CD1c-positive myeloid dendritic cell (primary cell): ENCODE measurements at regions not wholly inside any gene's neighbourhood (a gene's known extent, or its start where the extent isn't known, plus 50 kb on each side); places are given as distances from the start of the nearest gene placed in this dataset.

Experiments
- DNase-seq: peaks from one replicate; pipeline ENCODE4 v3.0.0-alpha.2; 2016; ENCODE audit errors: extremely low spot score

GRCh38 chr2:217478831-217479455 lies 523.9 kb downstream of the TNS1 start:
- DNase-seq: no peak

DNA sequence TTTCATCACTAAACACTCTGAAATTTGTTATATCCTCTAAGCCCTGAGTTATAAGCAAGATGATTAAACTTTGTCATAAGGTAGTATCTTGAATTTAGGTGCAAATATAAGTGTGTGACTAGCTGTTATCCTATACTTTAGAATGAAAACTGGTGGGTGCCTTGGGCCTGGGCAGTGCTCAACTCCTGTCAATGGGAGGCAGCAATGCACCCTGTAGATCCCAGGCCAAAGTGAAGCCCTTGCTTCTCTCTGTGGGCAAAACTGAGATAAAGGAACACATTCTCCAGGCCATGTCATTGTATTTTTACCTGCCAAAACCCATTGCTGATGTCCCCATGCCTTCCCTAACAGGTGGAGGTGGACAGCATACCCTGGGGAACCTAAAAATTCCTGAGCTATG lies 525.2 kb downstream of the TNS1 start:
- DNase-seq: no peak

DNA sequence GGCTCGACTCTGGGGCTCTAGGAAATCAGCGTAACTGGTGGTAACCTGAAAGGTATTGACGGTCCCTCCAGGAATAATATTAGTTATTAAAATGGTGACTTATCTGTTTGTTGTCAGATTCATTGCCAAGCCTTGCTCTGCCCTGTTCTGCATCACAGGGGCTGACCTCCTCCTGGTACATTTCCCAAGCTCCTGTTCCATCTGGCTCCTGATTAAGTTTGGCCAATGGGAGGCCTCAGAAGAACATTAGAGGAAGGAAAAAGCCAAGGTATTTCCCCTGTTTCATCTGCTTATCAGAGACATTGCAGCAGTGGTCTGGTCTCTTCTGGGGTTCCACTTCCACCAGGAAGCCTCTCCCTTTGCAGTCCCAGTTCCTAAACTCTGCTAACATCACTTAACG lies 527.0 kb downstream of the TNS1 start:
- DNase-seq: no peak

DNA sequence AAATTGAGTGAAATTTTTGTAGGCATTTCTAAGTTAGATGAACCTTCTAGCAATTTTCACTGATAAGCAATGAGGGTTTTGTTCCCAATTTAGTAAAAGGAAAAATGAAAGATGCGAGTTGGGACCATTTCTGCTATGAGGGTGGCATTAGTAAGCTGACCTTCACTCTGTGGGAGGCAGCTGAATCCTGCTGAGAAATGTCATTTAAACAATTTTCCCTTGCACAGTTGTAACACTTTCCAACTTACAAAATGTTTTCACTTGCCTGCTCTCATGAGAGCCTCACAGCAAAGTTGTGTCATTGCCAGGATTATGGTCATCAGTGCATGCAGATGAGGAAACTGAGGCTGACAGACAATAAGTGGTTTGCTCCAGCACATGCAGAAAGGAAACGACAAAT lies 527.7 kb downstream of the TNS1 start:
- DNase-seq: no peak

- no peak for DNase-seq
Measured at GRCh38 chr2:217471319-217471718, 531.5 kb downstream of the TNS1 start.

DNA sequence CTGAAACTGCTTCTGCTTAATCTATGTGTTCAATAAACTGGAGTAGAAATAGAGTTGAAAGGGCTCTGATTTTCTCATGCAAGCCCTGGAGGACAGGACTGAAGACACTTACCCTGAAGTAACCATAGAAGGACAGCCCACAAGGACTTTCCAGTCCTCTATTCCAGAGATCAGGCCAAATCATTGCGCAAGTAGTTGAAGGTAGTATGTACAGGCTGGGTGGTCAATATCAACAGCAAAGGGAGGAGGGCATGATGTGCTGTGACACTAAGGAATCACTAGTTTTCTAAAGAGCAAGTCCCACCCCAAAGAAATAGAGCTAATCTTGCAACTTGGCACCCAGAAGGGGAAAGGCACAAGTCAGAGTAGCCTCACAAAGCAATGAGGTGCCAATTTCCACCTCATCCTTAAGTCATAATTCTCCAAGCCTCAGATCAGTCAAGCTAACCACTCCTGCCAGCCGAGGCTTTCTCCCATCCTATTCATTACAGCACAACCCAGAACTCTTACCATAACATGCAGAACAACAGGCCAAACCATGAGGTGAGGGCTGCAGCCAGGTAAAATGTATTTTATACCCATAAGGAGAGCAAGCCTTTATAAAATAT lies 533.5 kb downstream of the TNS1 start:
- DNase-seq: no peak

DNA sequence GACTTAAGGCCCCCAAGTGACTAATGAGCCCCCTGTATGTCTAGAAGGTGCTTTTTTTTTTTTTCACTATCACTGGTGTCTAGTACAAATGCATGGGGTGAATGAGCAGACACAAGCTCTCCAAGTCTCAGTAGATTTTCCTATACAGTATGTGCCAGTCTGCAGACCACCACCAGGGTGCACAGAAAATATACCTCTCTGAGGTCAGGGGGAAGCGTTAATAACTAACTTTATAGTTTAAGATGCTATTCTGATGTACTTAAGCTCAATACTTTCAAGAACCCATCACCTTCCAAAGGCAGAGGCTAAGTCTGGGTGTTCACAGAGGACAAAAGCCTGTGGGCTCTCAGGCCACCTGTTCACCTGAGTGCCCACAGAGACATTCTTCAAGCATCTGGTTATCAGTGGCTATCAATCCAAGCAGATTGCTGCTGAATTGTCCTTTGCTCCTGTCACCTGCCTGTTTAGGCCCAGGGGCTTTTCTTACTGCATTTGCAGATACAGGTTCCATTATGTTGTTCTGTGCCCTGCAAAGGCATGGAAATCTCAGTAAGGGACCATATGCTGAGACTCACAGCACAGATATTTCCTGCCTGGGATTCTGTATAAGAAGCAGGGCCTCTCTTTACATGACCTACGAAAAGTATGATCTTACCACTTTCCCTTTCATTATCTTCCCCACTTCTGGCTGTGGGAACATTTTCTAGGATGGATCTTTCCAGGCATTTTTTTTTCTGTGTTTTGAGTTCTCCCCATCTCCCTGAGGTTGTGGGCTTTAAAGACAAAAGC lies 534.6 kb downstream of the TNS1 start:
- DNase-seq: no peak

DNA sequence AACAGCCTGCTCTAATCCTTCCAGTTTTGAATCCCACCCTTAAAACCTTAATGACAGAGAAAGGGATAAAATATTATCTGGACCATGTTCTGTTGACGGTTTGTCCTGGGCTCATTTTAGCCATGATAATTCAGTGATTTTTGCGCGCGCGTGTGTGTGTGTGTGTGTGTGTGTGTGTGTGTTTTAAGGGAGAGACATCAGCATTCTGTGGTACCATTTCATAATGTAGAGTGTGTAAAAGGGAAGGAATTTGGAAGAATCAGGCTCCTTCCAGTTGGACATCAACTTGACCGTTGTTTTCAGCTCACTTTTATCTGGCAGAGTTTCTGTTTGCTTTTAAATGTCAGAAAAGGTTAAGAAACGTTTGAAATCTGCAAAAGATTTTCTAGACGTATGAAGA lies 535.5 kb downstream of the TNS1 start:
- no peak for DNase-seq

GRCh38 chr2:217466805-217467204 lies 536.0 kb downstream of the TNS1 start:
- DNase-seq: no peak

- DNase-seq: no peak
Measured at GRCh38 chr2:217466104-217466503, 536.7 kb downstream of the TNS1 start.

GRCh38 chr2:217465100-217465499 lies 537.7 kb downstream of the TNS1 start:
- no peak for DNase-seq

DNA sequence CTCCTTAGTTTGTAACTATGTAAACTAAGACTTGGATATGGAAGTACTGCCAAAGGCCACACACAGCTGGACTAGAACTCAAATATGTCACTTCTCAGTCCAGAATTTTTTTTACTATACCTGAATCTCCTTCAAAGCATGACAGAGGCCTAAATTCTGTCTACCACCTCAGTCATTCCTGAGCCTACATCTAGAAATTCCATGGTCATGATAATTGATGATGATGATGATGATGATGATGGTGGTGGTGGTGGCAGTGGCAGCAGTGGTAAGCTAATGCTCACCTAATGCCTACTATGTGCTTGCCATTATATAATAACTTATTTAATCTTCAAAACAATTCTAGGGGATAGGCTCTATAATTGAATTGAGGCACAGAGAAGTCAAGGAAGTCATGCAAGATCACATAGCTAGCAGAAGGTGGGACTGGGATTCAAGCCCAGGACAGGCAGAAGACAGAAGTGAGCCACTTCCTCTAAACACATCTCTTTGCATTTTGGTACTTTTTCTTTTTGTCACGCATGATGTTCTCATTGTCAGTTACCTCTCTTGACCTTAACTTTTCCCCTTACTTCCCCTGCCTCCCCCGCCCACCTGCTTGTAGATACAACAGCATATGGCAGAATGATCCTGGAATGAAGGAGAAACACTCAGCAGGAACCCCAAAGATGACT lies 539.3 kb downstream of the TNS1 start:
- no peak for DNase-seq

DNA sequence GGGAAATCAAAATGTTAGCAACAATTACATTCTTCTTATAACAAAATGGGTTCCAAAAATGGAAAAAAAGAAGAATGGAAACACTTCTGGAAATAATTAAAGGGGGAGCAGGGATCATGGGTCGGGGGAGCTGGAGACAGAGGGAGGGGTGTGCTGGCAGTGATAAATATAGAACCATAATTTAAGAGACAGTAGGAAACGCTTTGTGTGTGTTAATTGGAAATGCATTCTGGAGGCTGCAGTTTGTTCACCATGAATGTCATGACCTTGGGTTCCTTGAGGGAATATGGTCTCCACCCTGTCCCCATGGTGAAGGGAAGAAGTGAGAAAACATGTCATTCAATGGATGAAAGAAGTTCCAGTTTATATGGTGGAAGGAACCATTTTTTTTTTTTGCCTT lies 540.7 kb downstream of the TNS1 start:
- DNase-seq: no peak

DNA sequence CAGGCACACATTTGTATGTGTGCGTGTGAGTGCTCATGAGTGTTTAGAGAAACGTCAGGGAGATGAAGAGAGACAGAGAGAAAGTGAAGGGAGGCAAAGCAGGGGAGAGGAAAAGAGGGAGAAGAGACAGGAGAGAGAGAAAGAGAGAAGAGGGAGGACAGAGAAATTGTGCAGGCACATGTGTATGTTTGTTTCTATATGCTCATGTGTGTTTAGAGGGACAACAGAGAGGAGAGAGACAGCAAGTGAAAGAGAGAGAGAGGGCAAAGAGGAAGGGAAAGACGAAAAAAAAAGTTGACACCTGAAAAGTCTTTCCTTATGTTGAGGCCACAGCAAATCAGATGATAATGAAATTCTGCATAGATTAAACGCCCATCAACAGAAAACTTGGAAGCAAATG lies 541.1 kb downstream of the TNS1 start:
- DNase-seq: no peak

GRCh38 chr2:217459680-217460405 lies 543.0 kb downstream of the TNS1 start:
- DNase-seq: no peak

- no peak for DNase-seq
Measured at GRCh38 chr2:217459016-217459415, 543.8 kb downstream of the TNS1 start.

- no peak for DNase-seq
Measured at GRCh38 chr2:217456016-217456415, 546.8 kb downstream of the TNS1 start.

GRCh38 chr2:217452928-217453327 lies 549.9 kb downstream of the TNS1 start:
- DNase-seq: no peak

DNA sequence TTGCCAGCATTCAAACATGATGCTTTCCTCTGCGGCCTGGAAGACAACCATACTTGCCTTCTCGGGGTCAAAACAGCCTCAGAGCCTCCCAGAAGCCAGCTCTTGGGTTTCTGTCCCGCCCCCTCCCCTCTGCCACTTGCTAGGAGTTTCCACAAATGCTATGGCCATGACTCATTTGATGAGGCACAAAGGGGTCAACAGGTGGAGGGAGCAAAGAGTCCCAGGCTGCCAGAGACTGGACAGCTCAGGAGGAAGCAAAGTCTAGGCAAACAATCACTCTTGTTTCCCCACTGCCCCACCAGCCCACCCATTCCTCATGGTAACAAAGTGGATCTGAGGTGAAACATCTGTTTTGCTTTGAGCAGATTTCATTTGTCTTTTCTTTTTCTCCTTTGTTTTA lies 551.1 kb downstream of the TNS1 start:
- no peak for DNase-seq

DNA sequence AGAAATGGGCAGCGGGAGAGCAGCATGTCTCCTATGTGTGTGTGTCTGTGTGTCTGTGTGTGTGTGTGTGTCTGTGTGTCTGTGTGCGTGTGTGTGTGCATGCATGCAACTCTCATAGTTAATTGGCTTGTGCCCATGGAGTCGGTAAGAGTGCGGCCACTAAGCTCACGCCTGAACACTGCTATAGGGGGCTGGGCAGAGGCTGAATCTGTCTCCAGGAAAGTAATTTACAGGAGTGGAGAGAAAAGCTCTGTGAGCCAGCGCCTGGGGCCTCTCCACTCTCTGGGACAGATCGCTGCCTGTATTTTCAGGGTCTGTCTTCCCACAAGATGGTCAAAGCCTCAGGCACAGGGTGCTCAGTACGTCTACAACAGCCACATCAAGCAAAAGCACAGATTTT lies 553.4 kb downstream of the TNS1 start:
- no peak for DNase-seq

GRCh38 chr2:217448860-217449259 lies 553.9 kb downstream of the TNS1 start:
- no peak for DNase-seq

GRCh38 chr2:217445723-217446122 lies 557.1 kb downstream of the TNS1 start:
- no peak for DNase-seq
